ENCODE measurements at regions not wholly inside any gene's neighbourhood (a gene's known extent, or its start where the extent isn't known, plus 50 kb on each side); places are given as distances from the start of the nearest gene placed in this dataset.
"Not testable (repeated sequence)": the region's sequence is repeated elsewhere in the genome, so short reads cannot be mapped to it uniquely, and the experiment has no call there.

DNA sequence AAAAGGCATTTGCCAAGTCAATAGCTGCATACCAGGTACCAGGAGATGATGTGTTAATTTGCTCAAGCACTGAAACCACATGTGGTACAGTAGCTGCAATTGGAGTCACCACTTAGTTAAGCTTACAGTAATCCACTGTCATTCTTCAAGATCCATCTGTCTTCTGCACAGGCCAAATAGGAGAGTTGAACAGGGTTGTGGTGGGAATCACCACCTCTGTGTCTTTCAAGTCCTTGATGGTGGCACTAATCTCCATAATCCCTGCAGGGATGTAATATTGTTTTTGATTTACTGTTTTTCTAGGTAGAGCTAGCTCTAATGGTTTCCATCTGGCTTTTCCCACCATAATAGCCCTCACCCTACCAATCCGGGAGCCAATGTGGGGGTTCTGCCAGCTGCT, 91.9 kb downstream of the FCRL5 start:
- DNase-seq (ENCODE audit: low read depth, low spot score): no peak
- H3K4me3 ChIP-seq (ENCODE audit: low read length): no peak overlapping the region

DNA sequence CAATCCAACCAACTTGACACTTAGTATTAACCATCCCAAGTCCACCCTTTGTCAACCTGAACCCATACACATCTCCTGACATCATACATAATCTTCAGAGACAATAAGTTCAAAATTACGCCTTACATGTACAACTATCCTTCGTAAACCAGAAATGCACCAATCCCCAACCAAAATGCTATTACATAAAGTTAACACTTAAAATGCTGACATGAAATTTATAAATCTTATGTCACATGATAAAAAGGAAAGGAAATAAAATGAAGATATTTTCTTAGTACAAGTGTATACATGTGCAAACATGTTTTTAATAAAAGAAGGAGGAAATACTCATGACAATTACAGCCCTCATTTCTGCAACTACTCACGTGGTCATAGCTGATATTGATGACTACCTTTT, 95.0 kb downstream of the FCRL5 start:
- DNase-seq (ENCODE audit: low read depth, low spot score): no peak
- no peak overlapping the region for H3K4me3 ChIP-seq (ENCODE audit: low read length)

DNA sequence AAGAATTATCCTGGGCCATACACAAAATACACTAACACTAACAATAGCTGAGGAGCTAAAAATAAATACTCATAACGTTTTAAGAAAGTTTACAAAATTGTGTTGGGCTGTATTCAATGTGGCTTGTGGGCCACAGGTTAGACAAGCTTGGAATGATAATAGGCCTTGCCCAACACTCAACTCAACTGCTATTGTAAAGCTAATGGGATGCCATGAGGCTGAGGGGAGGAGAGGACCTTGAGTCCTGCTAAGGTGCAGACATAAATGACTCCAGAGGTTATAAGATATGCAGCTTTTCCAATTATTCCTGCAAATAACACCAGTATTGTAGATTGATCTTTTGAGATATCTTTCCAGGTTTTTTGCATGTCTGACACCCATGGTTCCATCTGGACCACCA, 97.0 kb downstream of the FCRL5 start:
- H3K4me3 ChIP-seq (ENCODE audit: low read length): no peak overlapping the region
- no peak for DNase-seq (ENCODE audit: low read depth, low spot score)

DNA sequence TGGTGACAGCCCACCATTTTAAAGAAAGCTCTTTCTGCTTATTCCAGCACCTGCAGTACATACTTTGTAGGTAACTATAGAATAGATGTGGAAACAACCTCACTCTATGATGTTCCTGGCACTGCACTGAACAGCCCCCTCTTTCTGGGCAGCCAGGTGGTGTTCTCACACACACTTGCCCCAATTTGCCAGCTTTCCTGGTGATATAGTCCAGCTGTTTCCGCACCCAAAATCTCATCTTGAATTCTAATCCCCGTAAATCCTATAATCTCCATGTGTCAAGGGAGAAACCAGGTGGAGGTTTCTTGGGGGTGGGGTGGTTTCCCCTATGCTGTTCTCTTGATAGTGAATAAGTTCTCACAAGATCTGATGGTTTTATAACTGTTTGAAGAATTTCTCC, 102.2 kb downstream of the FCRL5 start:
- H3K4me3 ChIP-seq (ENCODE audit: low read length): no peak overlapping the region

DNA sequence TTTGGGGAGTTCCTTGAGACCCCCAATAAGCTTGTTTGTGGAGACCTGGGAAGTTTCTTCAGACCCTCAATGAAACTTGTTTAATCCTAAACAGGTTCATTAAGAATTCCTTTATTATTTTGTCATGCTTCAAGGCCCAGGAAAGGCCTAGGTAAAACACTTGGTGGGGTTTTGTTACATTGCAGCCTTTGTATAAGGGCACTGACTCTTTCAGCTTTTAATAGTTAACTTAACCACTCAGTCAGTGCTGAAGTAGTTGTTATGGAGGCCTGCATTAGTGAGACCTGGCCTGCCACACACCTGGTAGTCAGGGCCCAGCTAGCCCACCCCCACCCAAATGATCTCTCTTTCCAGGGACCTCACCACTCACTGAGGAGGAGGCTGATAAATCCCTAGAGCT, 103.7 kb downstream of the FCRL5 start:
- no peak overlapping the region for H3K4me3 ChIP-seq (ENCODE audit: low read length)
- no peak for DNase-seq (ENCODE audit: low read depth, low spot score)

More for the DNA sequence above, 102.2 kb downstream of the FCRL5 start:
- no peak for DNase-seq (ENCODE audit: low read depth, low spot score)

DNA sequence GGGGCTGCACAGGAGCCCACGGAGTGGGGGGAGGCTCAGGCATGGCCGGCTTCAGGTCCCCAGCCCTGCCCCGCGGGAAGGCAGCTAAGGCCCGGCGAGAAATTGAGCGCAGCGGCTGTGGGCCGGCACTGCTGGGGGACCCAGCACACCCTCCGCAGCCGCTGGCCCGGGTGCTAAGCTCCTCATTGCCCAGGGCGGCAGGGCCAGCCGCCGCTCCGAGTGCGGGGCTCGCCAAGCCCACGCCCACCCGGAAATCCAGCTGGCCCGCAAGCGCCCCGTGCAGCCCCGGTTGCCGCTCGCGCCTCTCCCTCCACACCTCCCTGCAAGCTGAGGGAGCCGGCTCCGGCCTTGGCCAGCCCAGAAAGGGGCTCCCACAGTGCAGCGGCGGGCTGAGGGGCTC, 106.0 kb downstream of the FCRL5 start:
- not testable (repeated sequence) for H3K4me3 ChIP-seq (ENCODE audit: low read length); DNase-seq (ENCODE audit: low read depth, low spot score)

DNA sequence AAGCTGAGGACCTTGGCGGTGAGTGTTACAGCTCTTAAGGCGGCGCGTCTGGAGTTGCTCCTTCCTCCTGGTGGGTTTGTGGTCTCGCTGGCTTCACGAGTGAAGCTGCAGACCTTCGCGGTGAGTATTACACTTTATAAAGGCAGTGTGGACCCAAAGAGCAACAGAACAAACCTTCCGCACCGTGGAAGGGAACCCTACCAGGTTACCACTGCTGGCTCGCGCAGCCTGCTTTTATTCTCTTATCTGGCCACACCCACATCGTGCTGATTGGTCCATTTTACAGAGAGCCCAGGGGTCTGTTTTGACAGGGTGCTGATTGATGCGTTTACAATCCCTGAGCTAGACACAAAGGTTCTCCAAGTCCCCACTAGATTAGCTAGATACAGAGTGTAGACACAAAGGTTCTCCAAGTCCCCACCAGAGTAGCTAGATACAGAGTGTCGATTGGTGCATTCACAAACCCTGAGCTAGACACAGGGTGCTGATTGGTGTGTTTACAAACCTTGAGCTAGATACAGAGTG, 106.6 kb downstream of the FCRL5 start:
- H3K4me3 ChIP-seq (ENCODE audit: low read length); DNase-seq (ENCODE audit: low read depth, low spot score): not testable (repeated sequence)

DNA sequence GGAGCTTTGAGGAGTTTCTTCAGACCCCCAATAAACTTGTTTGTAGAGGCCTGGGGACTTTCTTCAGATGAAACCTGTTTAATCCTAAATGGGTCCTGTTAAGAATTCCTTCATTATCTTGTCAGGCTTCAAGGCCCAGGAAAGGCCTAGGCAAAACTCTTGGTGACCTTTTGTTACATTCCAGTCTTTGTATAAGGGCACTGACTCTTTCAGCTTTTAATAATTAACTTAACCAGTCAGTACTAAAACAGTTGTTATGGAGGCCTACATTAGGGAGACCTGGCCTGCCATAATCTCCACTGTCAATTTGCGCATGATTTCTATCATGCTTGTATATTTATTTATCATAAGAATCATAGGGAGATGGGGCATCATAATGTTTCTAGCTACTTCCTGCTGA, 110.2 kb downstream of the FCRL5 start:
- DNase-seq (ENCODE audit: low read depth, low spot score): no peak
- no peak overlapping the region for H3K4me3 ChIP-seq (ENCODE audit: low read length)

DNA sequence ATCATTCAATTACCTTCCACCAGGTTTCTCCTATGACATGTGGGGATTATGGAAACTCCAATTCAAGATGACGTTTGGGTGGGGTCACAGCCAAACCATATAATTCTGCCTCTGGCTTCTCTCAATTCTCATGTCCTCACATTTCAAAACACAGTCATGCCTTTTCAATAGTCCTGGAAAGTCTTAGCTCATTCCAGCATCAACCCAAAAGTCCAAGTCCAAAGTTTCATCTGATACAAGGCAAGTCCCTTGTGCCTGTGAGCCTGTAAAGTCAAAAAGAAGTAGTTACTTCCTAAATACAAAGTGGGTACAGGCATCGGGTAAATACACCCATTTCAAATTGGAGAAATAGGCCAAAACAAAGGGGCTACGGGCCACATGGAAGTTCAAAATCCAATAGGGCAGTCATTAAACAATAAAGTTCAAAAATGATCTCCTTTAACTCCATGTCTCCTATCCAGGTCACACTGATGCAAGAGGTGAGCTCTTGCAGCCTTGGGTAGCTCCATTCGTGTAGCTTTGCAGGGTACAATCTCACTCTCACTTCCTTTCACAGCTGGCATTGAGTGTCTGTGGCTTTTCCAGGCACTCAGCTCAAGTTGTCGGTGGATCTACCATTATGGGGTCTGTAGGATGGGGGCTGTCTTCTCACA, 112.9 kb downstream of the FCRL5 start:
- DNase-seq (ENCODE audit: low read depth, low spot score): no peak

DNA sequence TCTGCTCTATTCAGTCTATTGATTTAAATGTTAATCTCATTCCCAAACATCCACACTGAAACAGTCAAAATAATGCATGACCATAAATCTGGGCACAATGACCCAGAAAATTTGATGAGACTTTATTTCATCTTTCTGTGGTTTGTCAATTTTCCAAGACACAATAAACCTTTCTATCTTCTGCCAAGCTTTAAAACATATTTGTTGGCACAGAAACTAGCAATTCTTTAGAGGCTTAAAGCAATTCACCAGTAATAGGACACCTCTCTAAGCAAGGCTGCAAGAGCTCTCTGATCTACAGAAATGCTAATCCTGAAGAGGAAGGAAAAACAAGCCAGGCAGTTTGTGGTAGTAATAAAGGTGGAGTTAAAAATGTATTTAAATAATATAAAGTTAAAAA, 113.7 kb downstream of the FCRL5 start:
- DNase-seq (ENCODE audit: low read depth, low spot score): no peak
- no peak overlapping the region for H3K4me3 ChIP-seq (ENCODE audit: low read length)

More for the DNA sequence above, 112.9 kb downstream of the FCRL5 start:
- no peak overlapping the region for H3K4me3 ChIP-seq (ENCODE audit: low read length)

DNA sequence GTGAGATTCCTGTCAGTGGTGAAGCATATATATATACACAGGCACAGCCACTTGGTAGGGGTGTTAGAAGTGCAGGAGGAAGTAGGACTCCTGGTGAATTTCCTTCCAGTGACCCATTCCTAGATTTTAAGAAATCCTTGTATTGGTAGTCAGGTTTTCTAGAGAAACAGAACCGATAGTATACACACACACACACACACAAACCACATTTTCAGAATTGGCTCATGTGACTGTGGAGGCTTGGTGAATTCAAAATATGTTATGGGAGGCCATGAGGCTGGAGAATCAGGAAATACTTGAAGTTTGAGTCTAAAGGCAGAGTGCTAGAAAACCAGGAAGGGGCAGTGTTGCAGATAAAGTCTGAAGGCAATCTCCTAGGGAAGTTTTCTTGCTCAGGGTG, 114.2 kb downstream of the FCRL5 start:
- DNase-seq (ENCODE audit: low read depth, low spot score): no peak

DNA sequence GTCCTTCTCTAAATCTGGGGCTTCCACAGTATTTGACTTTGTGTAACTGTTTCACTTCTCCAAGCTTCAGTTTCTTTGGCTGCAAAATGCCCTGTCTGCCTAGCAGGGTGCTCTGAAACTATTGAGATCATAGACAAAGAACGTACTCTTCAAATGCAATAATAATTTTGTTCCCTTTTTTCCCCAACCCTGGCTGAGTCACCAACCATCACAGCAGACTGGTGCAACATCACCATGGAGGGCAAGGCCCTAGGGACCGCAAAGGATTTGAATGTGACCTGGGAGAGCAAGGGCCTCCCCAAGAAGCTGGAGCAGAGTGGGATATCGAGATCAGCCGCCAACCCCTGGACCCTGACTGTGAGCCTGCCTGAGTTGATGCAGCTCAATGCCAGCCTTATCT, 115.0 kb downstream of the FCRL5 start:
- no peak overlapping the region for H3K4me3 ChIP-seq (ENCODE audit: low read length)
- no peak for DNase-seq (ENCODE audit: low read depth, low spot score)

More for the DNA sequence above, 114.2 kb downstream of the FCRL5 start:
- no peak overlapping the region for H3K4me3 ChIP-seq (ENCODE audit: low read length)

DNA sequence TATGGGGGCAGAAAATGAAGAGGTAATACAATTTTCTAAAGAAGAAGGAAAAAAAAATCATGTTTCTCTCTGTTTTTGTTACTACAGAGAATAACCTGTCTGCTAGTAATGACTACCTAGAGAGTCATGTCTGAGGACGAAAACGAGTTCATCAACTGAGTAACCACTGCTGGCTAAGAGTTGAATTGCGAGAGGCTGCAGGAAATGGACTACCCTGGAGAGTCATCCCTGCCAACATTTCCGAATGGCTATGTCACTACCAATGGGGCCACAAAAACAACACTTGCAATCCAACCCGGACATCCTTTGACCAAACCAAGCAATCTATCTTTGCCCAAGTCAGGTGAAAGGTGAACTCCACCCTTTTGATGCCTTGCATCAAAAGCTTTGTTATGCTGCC, 120.6 kb downstream of the FCRL5 start:
- H3K4me3 ChIP-seq (ENCODE audit: low read length): no peak overlapping the region
- no peak for DNase-seq (ENCODE audit: low read depth, low spot score)

DNA sequence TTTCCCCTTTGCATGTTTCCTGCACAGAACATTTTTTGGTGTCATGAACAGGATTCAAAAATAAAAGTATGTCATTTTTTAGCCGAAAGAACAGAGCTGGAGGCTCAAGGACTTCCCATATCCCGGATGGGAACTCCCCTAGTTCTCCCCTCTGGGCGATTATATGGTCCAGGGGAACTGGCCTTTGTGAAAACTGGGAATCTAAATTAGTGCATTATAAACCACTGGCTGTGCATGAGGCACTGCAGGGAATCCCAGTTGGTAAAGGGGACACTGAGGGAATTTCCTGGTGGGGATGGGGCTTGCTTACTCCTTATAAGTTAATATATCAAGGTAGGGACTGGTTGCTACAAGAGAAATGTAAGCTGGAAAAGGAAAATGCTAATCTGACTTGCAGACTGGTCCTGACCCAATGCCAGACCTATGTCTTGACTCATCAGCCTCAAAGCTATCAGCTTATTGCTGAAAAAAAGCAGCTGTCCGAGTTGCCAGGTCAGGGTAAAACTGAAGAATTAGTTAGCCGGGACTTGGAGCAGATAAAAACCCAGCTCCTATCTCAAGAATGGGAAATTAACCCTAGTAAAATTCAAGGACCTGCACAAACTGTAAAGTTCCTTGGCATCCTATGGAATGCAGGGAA, 122.6 kb downstream of the FCRL5 start:
- H3K4me3 ChIP-seq (ENCODE audit: low read length): no peak overlapping the region
- no peak for DNase-seq (ENCODE audit: low read depth, low spot score)

DNA sequence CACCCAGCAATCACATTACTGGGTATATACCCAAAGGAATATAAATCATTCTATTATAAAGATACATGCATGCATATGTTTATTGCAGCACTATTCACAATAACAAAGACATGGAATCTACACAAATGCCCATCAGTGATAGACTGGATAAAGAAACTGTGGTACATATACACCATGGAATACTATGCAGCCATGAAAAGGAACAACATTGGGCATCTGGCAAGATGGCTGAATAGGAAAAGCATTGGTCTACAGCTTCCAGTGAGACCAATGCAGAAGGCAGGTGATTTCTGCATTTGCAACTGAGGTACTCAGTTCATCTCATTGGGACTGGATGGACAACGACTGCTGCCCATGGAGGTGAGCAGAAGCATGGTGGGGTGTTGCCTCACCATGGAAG, 128.6 kb downstream of the FCRL5 start:
- not testable (repeated sequence) for DNase-seq (ENCODE audit: low read depth, low spot score); H3K4me3 ChIP-seq (ENCODE audit: low read length)

DNA sequence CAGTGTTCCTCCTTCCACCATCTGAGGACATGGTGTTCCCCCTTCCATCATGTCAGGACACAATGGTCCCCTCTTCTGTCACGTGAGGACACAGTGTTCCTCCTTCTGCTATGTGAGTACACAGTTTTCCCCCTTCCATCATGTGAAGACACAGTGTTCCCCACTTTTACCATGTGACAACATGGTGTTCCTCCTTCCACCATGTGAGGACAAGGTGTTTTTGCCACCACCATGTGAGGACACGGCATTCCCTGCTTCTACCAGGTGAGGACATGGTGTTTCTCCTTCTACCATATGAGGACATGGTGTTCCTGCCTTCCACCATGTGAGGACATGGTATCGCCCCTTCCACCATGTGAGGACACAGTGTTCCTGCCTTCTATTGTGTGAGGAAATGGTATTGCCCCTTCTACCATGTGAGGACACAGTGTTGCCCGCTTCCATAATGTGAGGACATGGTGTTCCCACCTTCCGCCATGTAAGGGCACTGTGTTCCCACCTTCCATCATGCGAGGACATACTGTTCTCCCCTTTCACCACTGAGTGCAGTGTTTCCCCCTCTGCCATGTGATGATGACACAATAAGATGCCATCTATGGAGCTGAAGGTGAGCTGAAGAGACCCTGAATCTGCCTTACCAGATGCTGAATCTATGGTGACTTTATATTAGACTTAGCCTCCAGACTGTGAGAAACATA, 132.3 kb downstream of the FCRL5 start:
- no peak overlapping the region for H3K4me3 ChIP-seq (ENCODE audit: low read length)
- DNase-seq (ENCODE audit: low read depth, low spot score): no peak

DNA sequence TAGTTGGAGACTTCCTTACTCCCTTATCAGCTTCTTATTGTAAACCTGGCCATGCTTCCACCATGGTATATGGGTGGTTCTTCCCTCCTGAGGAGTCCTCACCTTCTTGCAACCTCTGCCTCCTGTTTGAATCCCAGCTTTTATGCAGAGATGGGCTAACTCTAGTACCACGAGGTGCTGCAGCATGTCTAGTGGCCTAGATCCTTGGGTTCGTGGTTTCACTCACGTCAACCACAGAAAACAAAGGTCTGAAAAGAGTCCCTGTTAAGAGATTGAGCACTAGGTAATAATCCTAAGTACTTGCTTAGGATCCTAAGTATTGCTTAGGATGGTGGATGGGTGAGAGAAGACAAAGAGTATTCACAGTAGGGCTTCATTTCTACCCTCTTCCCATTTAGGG, 133.7 kb downstream of the FCRL5 start:
- no peak for DNase-seq (ENCODE audit: low read depth, low spot score)
- no peak overlapping the region for H3K4me3 ChIP-seq (ENCODE audit: low read length)

DNA sequence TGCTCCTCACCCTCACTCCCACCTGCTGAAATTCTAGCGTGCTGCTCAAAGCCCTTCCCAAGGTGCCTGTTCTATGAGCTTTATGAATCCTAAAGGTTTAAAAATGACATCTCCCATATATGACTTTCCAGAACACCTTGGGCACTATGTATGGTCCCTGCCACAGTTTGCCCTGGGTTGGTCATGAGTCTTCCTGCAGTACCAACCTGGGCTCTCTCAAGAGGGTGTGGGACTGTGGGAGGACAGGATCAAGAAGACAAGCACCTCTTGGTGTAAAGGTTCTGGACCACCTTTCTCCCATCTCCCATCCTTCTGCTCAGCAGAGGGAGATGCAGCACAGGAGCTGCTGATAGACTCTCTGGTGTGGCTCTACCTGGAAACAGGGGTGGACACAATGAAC, 134.1 kb downstream of the FCRL5 start:
- DNase-seq (ENCODE audit: low read depth, low spot score): no peak
- H3K4me3 ChIP-seq (ENCODE audit: low read length): no peak overlapping the region

DNA sequence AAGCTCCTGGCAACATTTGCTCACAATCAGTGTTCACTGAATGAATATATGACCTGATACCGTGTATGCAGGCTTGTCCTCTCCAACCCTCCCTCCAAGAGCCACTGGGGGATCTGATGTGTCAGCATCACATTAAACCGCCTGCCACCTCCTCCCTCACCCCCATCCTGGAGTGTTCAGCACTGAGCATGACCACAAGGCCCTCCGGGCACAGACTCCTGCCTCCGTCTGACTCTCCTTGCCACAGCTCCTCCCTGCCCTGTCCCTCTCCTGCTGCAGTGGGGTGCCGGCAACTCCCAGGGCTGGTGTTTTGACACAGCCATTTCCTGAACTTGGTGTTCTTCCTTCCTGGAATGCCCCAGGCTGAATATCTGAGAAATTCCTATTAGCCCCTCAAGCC, 136.7 kb downstream of the FCRL5 start:
- no peak overlapping the region for H3K4me3 ChIP-seq (ENCODE audit: low read length)
- DNase-seq (ENCODE audit: low read depth, low spot score): no peak

DNA sequence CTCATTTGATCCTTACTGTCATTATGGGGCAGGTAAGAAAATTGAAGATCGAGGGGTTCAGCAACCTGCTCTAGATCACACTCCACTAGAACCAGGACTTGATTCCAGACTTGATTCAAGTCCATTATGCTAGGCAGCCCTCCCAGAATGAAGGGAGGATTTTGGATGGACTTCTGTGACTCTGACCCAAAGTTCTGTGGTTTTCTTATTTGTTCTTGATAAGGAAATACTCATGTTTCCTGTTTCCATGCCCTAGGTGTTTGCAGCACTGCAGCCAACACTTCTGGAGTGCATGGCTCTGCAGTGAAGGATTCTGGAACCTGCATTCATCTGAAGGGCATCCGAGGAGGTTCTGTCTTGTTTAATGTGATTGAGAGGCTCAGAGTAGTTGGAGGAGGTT, 140.0 kb downstream of the FCRL5 start:
- no peak overlapping the region for H3K4me3 ChIP-seq (ENCODE audit: low read length)
- no peak for DNase-seq (ENCODE audit: low read depth, low spot score)

Data from Jurkat, Clone E6-1 (cell line).